HG02623 (cell line): ENCODE measurements at regions not wholly inside any gene's neighbourhood (a gene's known extent, or its start where the extent isn't known, plus 50 kb on each side); places are given as distances from the start of the nearest gene placed in this dataset.
"Not testable (repeated sequence)": the region's sequence is repeated elsewhere in the genome, so short reads cannot be mapped to it uniquely, and the experiment has no call there.

Experiments
- ATAC-seq: cut with Tn5 transposase; IDR thresholded peaks from one replicate; pipeline ENCODE4 v1.9.1; 2021; ENCODE audit warnings: moderate library complexity; ENCODE audit not compliant: unreplicated experiment

- ATAC-seq, result no peak
Observed at GRCh38 chr17:79560527-79560926, 50.3 kb downstream of the RBFOX3 start.

- no peak for ATAC-seq
Observed at GRCh38 chr17:79559111-79559887, 51.6 kb downstream of the RBFOX3 start.

GRCh38 chr17:79558091-79558900 is 52.6 kb downstream of the RBFOX3 start:
- no peak for ATAC-seq

GRCh38 chr17:79557276-79558090 is 53.4 kb downstream of the RBFOX3 start:
- ATAC-seq, result no peak

- no peak for ATAC-seq
Observed at GRCh38 chr17:79556271-79556670, 54.6 kb downstream of the RBFOX3 start.

GRCh38 chr17:79555543-79555942 is 55.3 kb downstream of the RBFOX3 start:
- no peak for ATAC-seq

GRCh38 chr17:79554346-79554745 is 56.5 kb downstream of the RBFOX3 start:
- ATAC-seq, result not testable (repeated sequence)

GRCh38 chr17:79552824-79553223 is 58.0 kb downstream of the RBFOX3 start:
- no peak for ATAC-seq

- no peak for ATAC-seq
Observed at GRCh38 chr17:79552405-79552804, 58.4 kb downstream of the RBFOX3 start.

- no peak for ATAC-seq
Observed at GRCh38 chr17:79549141-79549915, 61.5 kb downstream of the RBFOX3 start.

- no peak for ATAC-seq
Observed at GRCh38 chr17:79548116-79548515, 62.7 kb downstream of the RBFOX3 start.

GRCh38 chr17:79547586-79547985 is 63.3 kb downstream of the RBFOX3 start:
- ATAC-seq, result no peak

- ATAC-seq, result not testable (repeated sequence)
Observed at GRCh38 chr17:79547171-79547570, 63.7 kb downstream of the RBFOX3 start.

GRCh38 chr17:79546386-79546785 is 64.5 kb downstream of the RBFOX3 start:
- no peak for ATAC-seq

- ATAC-seq, result no peak
Observed at GRCh38 chr17:79545251-79546005, 65.4 kb downstream of the RBFOX3 start.

GRCh38 chr17:79544142-79544914 is 66.5 kb downstream of the RBFOX3 start:
- no peak for ATAC-seq

GRCh38 chr17:79543531-79543930 is 67.3 kb downstream of the RBFOX3 start:
- no peak for ATAC-seq

GRCh38 chr17:79542718-79543117 is 68.1 kb downstream of the RBFOX3 start:
- no peak for ATAC-seq
